H7 (cell line): ENCODE measurements at regions not wholly inside any gene's neighbourhood (a gene's known extent, or its start where the extent isn't known, plus 50 kb on each side); places are given as distances from the start of the nearest gene placed in this dataset.

ENCODE experiments used
- DNase-seq: peaks from one replicate; pipeline ENCODE4 v3.0.0; 2012
- H3K27me3 ChIP-seq: 2 replicates; pipeline ENCODE4 v1.6.0; 2011; ENCODE audit warnings: mild to moderate bottlenecking, low read length; ENCODE audit not compliant: control insufficient read depth, insufficient read depth
- H3K36me3 ChIP-seq: replicated peaks from 2 replicates; pipeline ENCODE4 v1.5.1; 2011; ENCODE audit warnings: low read length; ENCODE audit not compliant: control insufficient read depth, insufficient read depth
- H3K4me3 ChIP-seq: 2 replicates; pipeline ENCODE4 v1.5.1; 2011; ENCODE audit warnings: low read depth, mild to moderate bottlenecking, control low read depth, low read length, moderate library complexity; ENCODE audit not compliant: insufficient read depth

DNA sequence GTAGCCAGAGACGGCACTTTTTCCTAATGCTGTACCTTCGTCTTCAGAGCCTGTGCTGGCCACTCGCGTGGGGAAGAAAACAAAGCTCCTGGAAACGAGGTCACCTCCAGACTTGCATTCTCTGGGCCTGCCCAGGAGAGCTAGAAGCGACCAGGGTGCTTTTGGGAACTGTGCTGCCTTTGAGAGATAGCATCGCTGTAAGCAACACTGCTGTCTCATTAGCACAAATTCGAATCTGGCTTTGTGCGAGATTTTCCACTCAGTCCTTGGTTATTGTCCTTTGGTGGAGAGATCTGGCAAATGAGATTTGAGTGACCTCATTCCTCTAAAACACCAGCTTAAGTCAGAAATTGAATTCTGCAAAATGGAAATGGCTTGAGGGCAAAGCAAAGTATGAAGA is 66.1 kb upstream of the TLR3 start:
- no peaks in the 10 kb centered on the region for H3K27me3 ChIP-seq
- H3K36me3 ChIP-seq = no peaks in the 10 kb centered on the region
- no peak for DNase-seq
- no peak overlapping the region for H3K4me3 ChIP-seq

DNA sequence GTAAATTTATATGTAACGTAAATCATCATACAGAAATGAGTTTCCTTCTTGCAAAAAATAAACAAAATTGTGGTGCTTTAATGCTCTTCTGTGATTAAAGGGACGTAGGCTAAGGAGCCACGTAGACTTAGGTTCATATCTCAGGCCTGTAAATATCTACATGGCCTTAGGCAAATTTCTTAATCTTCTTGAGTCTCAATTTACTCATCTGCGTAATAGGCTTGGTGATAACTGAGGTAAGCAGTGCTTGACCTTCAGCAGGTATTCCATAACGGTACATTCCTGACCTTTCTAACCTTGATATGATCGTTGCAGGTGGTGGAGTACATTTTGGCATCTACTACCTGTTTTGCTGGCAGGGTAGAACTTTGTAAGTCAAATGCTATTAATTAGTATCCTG is 65.2 kb upstream of the TLR3 start:
- no peak overlapping the region for H3K4me3 ChIP-seq
- H3K36me3 ChIP-seq = no peaks in the 10 kb centered on the region
- DNase-seq = no peak
- no peaks in the 10 kb centered on the region for H3K27me3 ChIP-seq

DNA sequence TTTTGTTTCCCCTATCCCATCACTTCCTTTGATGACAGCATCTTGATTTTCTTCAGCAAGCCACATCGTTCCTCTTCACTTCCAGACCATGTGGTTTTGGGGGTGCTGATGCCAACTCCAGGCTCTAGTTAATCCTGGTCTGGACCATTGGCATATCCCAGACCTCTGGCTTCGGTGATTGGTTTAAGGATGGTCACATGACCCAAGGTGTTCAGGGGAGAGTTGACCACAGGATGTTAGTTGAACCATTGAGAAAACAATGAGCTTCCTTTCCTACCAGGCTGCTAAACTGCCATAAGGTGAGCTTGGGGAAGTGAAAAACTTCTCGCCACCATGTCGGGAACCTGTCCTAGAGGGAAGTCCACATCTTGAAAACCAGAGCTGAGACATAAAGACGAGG is 60.9 kb upstream of the TLR3 start:
- no peaks in the 10 kb centered on the region for H3K36me3 ChIP-seq
- no peaks in the 10 kb centered on the region for H3K27me3 ChIP-seq
- no peak for DNase-seq
- H3K4me3 ChIP-seq = no peak overlapping the region

DNA sequence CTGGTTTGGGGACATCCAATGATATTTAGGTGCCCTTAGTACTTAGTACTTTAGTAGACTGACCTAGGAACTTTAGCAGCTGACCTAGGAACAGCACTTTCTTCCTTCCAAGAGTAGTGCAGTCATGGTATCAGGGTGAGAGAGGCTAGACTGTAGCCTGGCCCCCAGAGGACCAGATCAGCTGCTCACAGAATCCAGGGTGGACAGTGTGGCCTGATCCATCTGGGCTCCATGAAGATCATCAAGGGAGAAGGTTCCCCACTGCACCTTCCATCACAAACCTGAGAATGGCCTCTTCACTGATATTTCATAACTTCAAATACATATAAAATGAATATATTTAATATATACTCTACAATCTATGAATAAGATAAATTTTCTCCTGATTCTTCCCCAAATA is 59.0 kb upstream of the TLR3 start:
- no peak for DNase-seq
- Histone ChIP-seq H3K4me3 (no peak overlapping the region), H3K27me3 (no peaks in the 10 kb centered on the region)

DNA sequence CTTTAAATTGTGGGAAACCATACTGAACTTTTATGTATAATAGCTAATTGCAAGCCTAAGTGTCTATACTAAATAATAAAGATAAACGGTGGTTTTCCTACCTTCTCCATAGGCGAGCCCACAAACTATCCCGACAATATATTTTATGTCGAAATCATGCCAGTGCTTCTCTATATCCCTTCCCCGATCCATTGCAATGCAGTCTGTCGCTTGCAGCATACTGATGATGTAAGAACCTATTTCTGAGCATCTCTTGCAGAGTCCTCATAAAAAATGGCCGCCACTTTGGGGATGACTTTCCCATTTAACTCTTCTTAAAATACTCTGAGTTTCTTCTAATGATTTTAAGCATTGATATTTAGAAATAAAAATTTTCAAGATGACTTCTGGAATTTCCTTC is 58.1 kb upstream of the TLR3 start:
- H3K4me3 ChIP-seq = no peak overlapping the region
- DNase-seq = no peak
- H3K27me3 ChIP-seq = no peaks in the 10 kb centered on the region
- no peaks in the 10 kb centered on the region for H3K36me3 ChIP-seq

More for the DNA sequence above, 59.0 kb upstream of the TLR3 start:
- no peaks in the 10 kb centered on the region for H3K36me3 ChIP-seq

DNA sequence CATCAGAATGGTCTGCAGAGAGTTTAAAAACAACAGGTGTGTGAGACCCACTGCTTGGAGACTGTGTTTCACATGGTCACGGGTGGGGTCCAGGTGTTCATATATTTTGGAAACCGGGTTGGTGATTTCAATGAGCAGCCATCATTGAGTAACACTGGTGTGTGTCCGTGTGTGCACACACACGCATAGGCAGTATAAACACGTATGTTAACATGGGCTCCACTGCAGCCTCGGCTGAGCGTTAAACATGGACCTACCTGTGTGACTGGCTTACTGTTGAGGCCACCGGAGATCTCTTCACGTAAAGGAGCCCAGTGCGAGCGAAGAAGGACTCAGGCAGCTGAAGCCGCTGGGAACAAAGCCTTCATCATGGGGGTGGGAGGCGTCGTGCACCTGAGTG is 56.9 kb upstream of the TLR3 start:
- H3K4me3 ChIP-seq = no peak overlapping the region
- H3K27me3 ChIP-seq = no peaks in the 10 kb centered on the region
- no peak for DNase-seq
- H3K36me3 ChIP-seq = no peaks in the 10 kb centered on the region

DNA sequence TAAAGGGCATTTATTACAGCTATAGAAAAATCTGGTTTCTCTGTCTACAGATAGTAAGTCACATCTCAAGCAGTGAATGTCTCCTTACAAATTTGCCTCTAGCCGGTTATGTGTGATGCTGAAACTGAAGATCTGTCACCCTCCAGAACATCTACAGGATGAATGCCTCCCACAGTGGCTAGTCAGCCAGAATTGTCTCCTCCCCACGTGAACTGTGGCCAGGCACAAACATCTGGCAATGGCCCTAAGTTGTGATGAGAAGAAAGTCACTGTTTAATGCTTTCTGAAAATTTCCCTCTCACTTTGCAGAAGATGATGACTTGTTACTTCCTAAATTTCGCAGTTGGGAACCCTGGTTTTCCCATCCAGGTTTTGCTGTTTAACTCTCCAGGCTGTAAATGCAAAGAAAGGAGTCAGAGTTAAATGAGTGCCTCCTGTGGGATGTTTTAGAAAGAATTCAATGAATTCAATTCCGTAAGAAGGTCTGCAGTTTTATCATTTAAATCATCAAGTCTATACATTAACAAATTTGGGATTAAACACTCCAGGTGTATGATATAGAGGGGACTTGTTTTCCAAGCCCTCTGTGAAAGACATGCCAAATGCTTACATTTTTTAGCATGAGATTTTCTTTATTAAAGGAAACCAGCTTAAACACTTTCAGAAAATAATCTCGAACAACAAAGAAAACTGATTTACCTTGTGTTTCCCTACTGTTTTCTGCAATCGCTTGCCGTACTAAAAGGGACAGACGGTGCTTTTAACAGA is 55.4 kb upstream of the TLR3 start:
- H3K36me3 ChIP-seq = no peaks in the 10 kb centered on the region
- no peaks in the 10 kb centered on the region for H3K27me3 ChIP-seq
- H3K4me3 ChIP-seq = no peak overlapping the region
- no peak for DNase-seq

DNA sequence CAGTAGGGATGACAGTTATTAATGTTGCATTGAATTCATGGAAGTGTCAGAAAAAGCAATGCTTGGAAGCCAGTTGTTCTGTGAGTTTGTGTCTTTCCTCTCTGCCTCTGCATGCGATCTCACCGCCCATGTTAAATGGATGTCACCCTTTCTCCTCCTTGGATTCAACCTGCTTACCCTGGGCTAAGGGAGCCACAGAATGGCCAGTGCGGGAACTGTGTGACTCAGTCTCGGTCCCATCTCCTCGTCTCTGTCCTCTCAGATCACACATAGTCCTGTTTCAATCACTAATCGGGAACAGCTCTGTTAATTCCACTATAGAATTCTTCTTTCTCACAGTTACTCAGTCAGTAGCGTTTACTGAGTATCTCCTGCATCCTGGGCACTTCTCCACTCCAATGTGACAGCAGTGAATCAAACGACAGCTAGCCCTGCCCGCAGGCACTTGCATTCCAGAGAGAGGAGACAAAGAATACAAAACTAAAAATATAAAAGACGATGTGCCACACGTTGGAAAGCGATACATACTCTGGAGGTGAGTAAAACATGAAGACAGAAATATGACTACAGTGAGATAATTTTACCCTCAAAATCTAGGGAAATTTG is 53.6 kb upstream of the TLR3 start:
- H3K27me3 ChIP-seq = no peaks in the 10 kb centered on the region
- no peak for DNase-seq
- no peak overlapping the region for H3K4me3 ChIP-seq
- H3K36me3 ChIP-seq = no peaks in the 10 kb centered on the region

DNA sequence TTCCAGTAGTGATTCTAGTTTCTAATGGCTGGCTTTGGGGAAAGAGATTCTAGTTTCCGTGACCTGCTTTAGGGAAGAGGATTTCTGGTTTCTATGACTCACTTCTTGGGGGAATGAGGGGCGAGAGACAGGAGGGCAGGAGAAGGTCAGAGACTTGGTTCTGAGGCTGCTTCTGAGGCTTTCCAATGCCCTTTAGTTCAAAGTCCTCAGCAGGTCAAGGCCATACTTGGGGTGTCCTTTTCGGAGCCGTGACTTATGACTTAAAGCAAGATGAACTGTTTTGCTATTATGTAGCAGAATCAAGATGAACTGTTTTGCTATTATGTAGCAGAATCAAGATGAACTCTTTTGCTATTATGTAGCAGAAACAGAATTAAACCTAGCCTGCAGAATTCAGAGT is 52.2 kb upstream of the TLR3 start:
- H3K4me3 ChIP-seq = no peak overlapping the region
- no peaks in the 10 kb centered on the region for H3K36me3 ChIP-seq
- no peak for DNase-seq
- no peaks in the 10 kb centered on the region for H3K27me3 ChIP-seq

DNA sequence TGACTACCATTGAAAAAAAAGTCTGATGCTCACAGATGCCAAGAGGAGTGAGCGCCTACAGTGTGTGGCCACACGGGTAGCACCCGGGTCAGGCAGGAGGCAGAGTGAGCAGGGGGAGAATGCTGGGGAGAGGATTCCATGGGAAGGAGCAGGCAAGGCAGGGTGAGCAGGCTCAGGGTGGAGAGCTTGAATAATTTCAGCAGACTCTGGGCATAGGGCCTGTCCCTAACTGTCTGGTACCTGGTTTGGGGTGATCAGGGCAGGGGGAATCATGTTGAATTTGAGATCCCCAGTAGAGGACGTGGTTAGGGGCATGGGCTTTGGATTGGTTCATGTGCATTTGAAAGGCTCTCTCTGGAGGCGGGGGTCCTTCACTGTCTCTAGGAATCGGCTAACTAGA is 51.2 kb upstream of the TLR3 start:
- DNase-seq = no peak
- no peaks in the 10 kb centered on the region for H3K36me3 ChIP-seq
- H3K4me3 ChIP-seq = no peak overlapping the region
- H3K27me3 ChIP-seq = no peaks in the 10 kb centered on the region

DNA sequence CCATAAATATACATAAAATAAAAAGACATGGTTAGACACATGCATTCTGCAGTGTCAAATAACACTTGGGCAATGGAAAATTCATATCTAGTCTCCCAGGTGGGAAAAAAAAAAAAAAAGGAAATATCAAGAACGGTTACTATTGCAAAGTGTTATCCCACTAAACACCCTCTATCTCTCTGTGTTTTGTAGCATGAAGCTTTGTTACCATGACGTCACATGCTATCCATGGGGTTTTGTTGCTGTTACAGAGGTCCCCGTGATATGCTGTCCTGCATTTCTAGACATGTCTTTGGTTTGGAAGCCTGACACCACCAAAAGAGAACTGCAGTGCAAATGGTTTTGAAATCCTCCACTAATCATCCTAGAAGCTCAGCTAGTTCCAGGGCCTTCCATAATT is 50.7 kb upstream of the TLR3 start:
- Histone ChIP-seq H3K36me3 (no peaks in the 10 kb centered on the region), H3K27me3 (no peaks in the 10 kb centered on the region), H3K4me3 (no peak overlapping the region)
- DNase-seq = no peak

DNA sequence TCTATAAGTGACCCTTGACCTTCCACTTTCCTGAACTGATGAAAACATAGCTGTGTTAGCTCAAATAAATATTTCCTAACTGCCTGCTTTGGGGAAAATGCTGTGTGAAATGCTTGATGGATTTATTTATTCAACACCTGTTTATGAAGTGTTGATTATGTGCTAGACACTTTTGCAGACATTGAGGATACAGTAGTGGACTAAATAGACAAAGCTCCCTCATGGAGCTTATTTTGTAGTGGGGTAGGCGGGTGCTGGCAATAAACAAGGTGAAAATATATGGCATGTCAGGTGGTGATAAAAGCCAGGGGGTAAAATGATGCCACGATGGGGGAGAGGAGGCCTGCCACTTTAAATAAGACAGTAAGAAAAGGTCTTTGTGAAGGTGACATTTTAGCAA is 50.2 kb upstream of the TLR3 start:
- no peak overlapping the region for H3K4me3 ChIP-seq
- no peak for DNase-seq
- no peaks in the 10 kb centered on the region for H3K36me3 ChIP-seq
- H3K27me3 ChIP-seq = no peaks in the 10 kb centered on the region
